ENCODE measurements at regions not wholly inside any gene's neighbourhood (a gene's known extent, or its start where the extent isn't known, plus 50 kb on each side); places are given as distances from the start of the nearest gene placed in this dataset.

GRCh38 chr6:2305951-2306350, 60.5 kb upstream of the GMDS start:
- TF ChIP-seq POLR2A (IDR thresholded peaks at IDR 0.05), result no peak
- TF ChIP-seq, protein P1, sequence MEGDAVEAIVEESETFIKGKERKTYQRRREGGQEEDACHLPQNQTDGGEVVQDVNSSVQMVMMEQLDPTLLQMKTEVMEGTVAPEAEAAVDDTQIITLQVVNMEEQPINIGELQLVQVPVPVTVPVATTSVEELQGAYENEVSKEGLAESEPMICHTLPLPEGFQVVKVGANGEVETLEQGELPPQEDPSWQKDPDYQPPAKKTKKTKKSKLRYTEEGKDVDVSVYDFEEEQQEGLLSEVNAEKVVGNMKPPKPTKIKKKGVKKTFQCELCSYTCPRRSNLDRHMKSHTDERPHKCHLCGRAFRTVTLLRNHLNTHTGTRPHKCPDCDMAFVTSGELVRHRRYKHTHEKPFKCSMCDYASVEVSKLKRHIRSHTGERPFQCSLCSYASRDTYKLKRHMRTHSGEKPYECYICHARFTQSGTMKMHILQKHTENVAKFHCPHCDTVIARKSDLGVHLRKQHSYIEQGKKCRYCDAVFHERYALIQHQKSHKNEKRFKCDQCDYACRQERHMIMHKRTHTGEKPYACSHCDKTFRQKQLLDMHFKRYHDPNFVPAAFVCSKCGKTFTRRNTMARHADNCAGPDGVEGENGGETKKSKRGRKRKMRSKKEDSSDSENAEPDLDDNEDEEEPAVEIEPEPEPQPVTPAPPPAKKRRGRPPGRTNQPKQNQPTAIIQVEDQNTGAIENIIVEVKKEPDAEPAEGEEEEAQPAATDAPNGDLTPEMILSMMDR (IDR thresholded peaks at IDR 0.05), result no peak
